ENCODE measurements at regions not wholly inside any gene's neighbourhood (a gene's known extent, or its start where the extent isn't known, plus 50 kb on each side); places are given as distances from the start of the nearest gene placed in this dataset.
A peak's percentile ranks its signal among the peaks of the same experiment; 100 is the strongest.
"Not testable (repeated sequence)": the region's sequence is repeated elsewhere in the genome, so short reads cannot be mapped to it uniquely, and the experiment has no call there.

- Histone ChIP-seq H3K27ac (no peak overlapping the region), H3K4me3 (no peak overlapping the region), H3K4me1 (ENCODE audit: low read depth) (no peaks in the 10 kb centered on the region), H3K36me3 (no peaks in the 10 kb centered on the region), H3K9me3 (ENCODE audit: low read depth) (no peaks in the 10 kb centered on the region), H3K27me3 (no peaks in the 10 kb centered on the region)
- no peak for TF ChIP-seq CTCF (IDR thresholded peaks at IDR 0.05; ENCODE audit: low read depth, low read length)
- no peak for DNase-seq (ENCODE audit: low read depth in 1 of 2, low spot score in 1 of 2)
Measured at GRCh38 chr6:55931101-55931500, 55.7 kb upstream of the BMP5 start.

- not testable (repeated sequence) for H3K4me1 ChIP-seq (ENCODE audit: low read depth); H3K27me3 ChIP-seq; H3K9me3 ChIP-seq (ENCODE audit: low read depth); H3K27ac ChIP-seq; DNase-seq (ENCODE audit: low read depth in 1 of 2, low spot score in 1 of 2); H3K4me3 ChIP-seq; H3K36me3 ChIP-seq
Measured at GRCh38 chr6:55927713-55928112, 52.3 kb upstream of the BMP5 start.

GRCh38 chr6:55925292-55925691, 49.9 kb upstream of the BMP5 start:
- H3K27me3 ChIP-seq: no peaks in the 10 kb centered on the region
- TF ChIP-seq CTCF (IDR thresholded peaks at IDR 0.05; ENCODE audit: low read depth, low read length): no peak
- no peak overlapping the region for H3K27ac ChIP-seq
- peak in 1 of 2 donors; percentile 56 for DNase-seq (ENCODE audit: low read depth in 1 of 2, low spot score in 1 of 2)
- H3K36me3 ChIP-seq: no peaks in the 10 kb centered on the region
- no peaks in the 10 kb centered on the region for H3K9me3 ChIP-seq (ENCODE audit: low read depth)
- no peak overlapping the region for H3K4me3 ChIP-seq
- H3K4me1 ChIP-seq (ENCODE audit: low read depth): no peaks in the 10 kb centered on the region

Measured in cardiac muscle cell (in vitro differentiated cells and primary cell).